ENCODE measurements at regions not wholly inside any gene's neighbourhood (a gene's known extent, or its start where the extent isn't known, plus 50 kb on each side); places are given as distances from the start of the nearest gene placed in this dataset.

GRCh38 chr20:63072991-63073737, 66.4 kb upstream of the BHLHE23 start (continued):
- no peak for TF ChIP-seq KLF10 (CRISPR knock-in tag; IDR thresholded peaks at IDR 0.05)
- no peak for TF ChIP-seq MCM2 (IDR thresholded peaks at IDR 0.05; ENCODE audit: low read depth)
- TF ChIP-seq ZFP30 (CRISPR knock-in tag; IDR thresholded peaks at IDR 0.05; ENCODE audit: borderline replicate concordance): no peak
- TF ChIP-seq, protein P1, sequence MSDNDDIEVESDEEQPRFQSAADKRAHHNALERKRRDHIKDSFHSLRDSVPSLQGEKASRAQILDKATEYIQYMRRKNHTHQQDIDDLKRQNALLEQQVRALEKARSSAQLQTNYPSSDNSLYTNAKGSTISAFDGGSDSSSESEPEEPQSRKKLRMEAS (CRISPR knock-in tag; IDR thresholded peaks at IDR 0.05): no peak
- no peak for TF ChIP-seq SRSF9 (IDR thresholded peaks at IDR 0.05; ENCODE audit: borderline replicate concordance, low read depth, low read length)
- no peak for TF ChIP-seq NCOA2 (IDR thresholded peaks at IDR 0.05; ENCODE audit: partially characterized antibody in 2 of 2)
- no peak for TF ChIP-seq ZNF583 (CRISPR knock-in tag; IDR thresholded peaks at IDR 0.05)
- no peak for TF ChIP-seq RHOXF2B (CRISPR knock-in tag; conservative IDR thresholded peaks at IDR 0.05)

GRCh38 chr20:63072231-63072791, 65.5 kb upstream of the BHLHE23 start:
- peaks cover 0 to 6% of the 10 kb centered on the region in 2 experiments; a peak in 2 of 5 replicates for H3K4me1 ChIP-seq (replicated peaks in 1 of 2; ENCODE audit: control insufficient read depth in 2 of 2, insufficient read depth in 2 of 2, low read length in 2 of 2)
- POLR2A ChIA-PET: interaction anchor here (1.0 to 1.1 kb wide), 2 partner anchors 10 to 17 kb away, joined by 3 read pairs; no protein-coding TSS in a partner anchor
- H3K36me3 ChIP-seq (ENCODE audit: control insufficient read depth, insufficient read depth, low read length): no peaks in the 10 kb centered on the region
- no peak overlapping the region for H3K4me3 ChIP-seq
- FAIRE-seq (no peak), ATAC-seq (no peak), DNase-seq (ENCODE audit: extremely low read depth in 1 of 4, low spot score in 3 of 4) (no peak)
- H3K9me3 ChIP-seq (replicated peaks; ENCODE audit: control insufficient read depth, insufficient read depth, low read depth, low read length): no peaks in the 10 kb centered on the region
- peaks cover 0 to 18% of the 10 kb centered on the region in 2 experiments; a peak in 2 of 5 replicates for H3K27me3 ChIP-seq (ENCODE audit: control insufficient read depth in 2 of 2, insufficient read depth in 2 of 2, low read length in 2 of 2)
- H3K4me2 ChIP-seq (ENCODE audit: insufficient read depth, low read length): no peak overlapping the region
- no peak overlapping the region for H2AFZ ChIP-seq (ENCODE audit: low read depth, low read length)
- in situ Hi-C loops (cut with MboI) (no loop called here), intact Hi-C loops (cut with micrococcal nuclease) (no loop called here)
- H3K9me1 ChIP-seq (ENCODE audit: control insufficient read depth, insufficient read depth, low read length): no peaks in the 10 kb centered on the region
- no peaks in the 10 kb centered on the region for H3K79me2 ChIP-seq (ENCODE audit: control insufficient read depth, insufficient read depth, low read length)
- WGBS (ENCODE audit: insufficient coverage, low coverage, missing lambda C conversion rate): 0% methylated on average over 1 of the region's 52 CpGs
- no TSS peak for BruUV-seq (replicated peaks)
- TF ChIP-seq MAFF (IDR thresholded peaks at IDR 0.05; ENCODE audit: low read length): no peak
- TF ChIP-seq, protein P1 (CRISPR knock-in tag; IDR thresholded peaks at IDR 0.05): no peak
- TF ChIP-seq, protein P2, sequence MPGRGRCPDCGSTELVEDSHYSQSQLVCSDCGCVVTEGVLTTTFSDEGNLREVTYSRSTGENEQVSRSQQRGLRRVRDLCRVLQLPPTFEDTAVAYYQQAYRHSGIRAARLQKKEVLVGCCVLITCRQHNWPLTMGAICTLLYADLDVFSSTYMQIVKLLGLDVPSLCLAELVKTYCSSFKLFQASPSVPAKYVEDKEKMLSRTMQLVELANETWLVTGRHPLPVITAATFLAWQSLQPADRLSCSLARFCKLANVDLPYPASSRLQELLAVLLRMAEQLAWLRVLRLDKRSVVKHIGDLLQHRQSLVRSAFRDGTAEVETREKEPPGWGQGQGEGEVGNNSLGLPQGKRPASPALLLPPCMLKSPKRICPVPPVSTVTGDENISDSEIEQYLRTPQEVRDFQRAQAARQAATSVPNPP (IDR thresholded peaks at IDR 0.05; ENCODE audit: borderline replicate concordance, insufficient read depth, insufficient read length): no peak
- no peak for TF ChIP-seq PHF20 (IDR thresholded peaks at IDR 0.05; ENCODE audit: partially characterized antibody)
- no peak overlapping the region for H3K27ac ChIP-seq (ENCODE audit: extremely low read depth, low read depth, low read length)
- no peak overlapping the region for H3K9ac ChIP-seq (ENCODE audit: insufficient read depth in 1 of 2, low read depth in 2 of 2, low read length in 2 of 2)
- H4K20me1 ChIP-seq (replicated peaks; ENCODE audit: control insufficient read depth, insufficient read depth, low read length): peaks cover 9% of the 10 kb centered on the region; the same call in 1 of the 2 replicates
- CTCF ChIA-PET (ENCODE audit: low intra/inter-chr PET ratio): no interaction called here

Measured in K562 (cell line).